Frontal cortex (tissue), 3 donors: ENCODE measurements at regions not wholly inside any gene's neighbourhood (a gene's known extent, or its start where the extent isn't known, plus 50 kb on each side); places are given as distances from the start of the nearest gene placed in this dataset.
A peak's percentile ranks its signal among the peaks of the same experiment; 100 is the strongest.

ENCODE experiments used
- DNase-seq, 2 donors: peaks; one replicate each; pipeline ENCODE4 v3.0.0; 2012; ENCODE audit warnings: low spot score in 2 of 2
- FAIRE-seq: peaks from 2 replicates; lab custom pipeline; 2012; peaks lifted over from hg19 to GRCh38; lab: Jason Lieb, UNC
- donor health status: control.
- donor health status: control.
- donor health status: control.

DNA sequence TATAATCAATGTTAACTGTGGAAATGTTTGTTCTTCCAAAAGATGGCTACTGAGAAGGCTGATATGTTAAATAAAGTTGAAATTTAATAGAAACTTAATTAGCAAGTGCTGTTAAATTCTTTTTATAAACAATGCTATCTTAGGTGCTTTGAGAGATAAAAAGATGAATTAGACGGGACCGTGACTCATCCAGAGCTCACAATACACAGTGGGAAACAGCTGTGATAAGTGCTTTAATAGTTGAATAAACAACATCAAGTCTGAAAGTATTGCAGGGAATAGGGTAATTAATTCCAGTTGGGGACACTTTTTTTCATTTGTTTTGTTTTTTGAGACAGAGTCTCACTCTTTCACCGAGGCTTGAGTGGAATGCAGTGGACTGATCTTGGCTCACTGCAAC, 85.5 kb upstream of the DTNA start:
- no peak for DNase-seq
- FAIRE-seq = no peak

DNA sequence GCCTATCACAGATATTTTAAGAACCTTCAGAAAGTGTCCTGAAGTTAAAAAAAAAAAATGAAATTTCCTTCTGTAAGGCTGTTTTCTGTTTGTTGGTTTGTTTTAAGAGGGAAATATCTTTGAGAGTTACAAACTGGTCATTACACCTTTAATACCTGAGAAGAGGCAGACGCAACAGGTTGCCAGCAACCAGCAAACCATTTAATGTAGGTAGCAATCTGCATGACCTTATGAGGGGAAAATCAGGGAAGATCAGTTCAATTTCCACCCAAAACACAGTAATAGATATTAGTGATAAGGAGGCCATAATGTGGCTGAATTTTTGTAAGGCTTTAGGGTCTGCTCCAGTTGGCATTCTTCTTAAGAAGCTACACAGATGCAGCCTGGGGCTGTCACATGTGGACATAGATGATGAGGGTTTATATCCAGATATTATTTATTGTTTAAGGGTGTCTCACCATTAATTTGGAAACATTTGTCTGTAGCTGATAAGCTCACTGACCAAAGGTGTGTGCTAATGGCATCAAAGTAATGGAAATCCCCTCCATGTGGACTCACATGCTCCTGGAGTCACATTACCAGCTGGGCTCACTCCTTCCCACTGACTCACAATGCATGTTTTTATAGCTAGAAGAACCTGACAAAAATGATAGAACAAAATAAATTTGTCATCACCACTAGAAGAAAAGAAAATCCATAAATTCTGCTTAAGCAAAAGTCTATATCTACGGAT, 83.5 kb upstream of the DTNA start:
- FAIRE-seq (no peak), DNase-seq (no peak)

DNA sequence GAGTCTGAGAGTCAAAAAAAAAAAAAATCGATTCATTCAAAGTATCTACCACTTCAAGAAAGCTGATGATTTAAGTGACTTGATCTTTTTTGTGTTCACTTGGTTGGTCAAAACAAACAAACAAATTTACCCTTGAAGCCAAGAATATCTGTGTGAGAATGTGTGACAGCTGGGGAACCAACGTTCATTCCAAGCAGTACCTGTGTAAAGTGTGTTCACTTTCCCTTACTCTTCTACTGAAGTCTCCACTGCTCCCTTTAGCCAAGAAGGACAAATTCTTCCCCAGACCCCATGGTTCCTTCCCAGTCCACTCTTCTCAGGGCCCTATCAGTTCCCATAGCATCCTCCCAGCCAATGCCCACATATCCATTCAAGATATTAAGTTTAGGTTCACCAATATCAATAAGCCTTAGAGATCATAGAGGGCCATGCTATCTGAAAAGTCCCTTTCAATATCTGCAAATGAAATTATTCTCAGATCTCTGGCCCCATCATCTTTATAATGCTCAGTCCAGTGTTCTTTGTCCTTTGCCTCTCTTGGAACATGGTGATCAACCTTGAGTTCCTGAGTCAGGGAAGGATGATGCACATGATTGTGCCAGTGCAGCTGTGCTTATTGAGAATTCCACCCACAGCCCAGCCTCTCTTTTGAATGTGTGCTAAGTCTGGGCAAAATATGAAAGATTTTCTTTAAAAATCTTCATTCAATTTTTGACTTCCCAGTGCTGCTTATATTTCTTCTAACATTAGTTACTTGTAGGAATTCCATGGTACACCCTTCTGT, 82.8 kb upstream of the DTNA start:
- DNase-seq = no peak

DNA sequence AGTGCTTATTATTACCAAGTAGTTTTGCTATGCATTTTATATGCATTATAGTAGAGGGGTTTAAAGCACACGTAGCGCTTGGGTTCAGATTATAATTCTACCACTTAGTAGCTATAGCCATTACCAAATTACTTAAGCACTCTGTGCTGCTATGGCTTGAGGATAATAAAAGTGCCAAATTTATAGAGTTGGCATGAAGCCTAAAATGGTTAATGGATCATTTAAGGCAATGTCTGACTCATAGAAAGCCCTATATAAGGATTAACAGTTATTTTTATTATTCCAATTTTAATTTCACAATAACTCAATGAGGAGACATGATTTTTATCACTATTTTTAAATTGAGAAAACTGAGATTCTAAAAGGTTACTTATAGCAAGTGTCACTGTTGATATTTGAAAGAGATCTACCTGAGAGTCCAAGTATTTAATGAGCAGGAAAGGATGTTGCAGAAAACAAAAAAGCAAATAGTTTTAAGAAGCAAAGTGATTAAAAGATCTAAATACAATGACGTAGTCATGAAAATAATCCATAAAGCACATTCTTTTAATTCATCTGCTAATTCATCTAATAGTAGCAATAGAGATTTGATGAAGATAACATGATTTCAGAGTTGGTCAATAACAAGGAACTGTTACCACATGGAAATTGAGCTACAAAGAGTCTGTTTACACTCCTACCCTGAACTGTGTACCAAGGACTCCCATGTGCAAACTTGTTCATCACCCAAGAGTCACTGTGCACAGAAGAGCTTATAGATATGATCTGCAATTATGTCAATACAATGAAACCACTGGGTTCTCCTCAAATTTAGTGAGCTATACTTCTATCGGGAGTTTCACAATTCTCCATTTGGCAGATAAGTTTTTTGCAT, 78.8 kb upstream of the DTNA start:
- DNase-seq (no peak), FAIRE-seq (no peak)

More for the DNA sequence above, 82.8 kb upstream of the DTNA start:
- FAIRE-seq = no peak

DNA sequence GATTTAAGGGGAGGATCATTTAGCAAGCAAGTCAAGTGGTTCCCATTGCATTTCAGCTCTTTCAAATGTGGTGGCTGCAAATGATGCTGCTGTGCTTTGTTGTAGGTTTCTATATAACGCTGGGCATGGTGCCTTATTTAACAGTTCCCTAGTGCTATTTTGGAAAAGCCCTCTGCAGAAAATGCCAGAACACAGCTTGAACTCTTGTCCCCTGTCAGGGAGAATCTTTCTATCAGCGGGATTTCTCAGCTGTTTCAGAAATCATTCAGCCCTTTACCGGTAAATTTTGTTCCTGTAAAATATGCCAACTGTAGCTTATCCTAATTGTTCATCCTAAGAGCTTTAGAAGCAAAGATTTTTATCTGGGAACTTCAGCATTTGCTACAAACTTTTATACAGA, 77.8 kb upstream of the DTNA start:
- FAIRE-seq (no peak), DNase-seq (no peak)

DNA sequence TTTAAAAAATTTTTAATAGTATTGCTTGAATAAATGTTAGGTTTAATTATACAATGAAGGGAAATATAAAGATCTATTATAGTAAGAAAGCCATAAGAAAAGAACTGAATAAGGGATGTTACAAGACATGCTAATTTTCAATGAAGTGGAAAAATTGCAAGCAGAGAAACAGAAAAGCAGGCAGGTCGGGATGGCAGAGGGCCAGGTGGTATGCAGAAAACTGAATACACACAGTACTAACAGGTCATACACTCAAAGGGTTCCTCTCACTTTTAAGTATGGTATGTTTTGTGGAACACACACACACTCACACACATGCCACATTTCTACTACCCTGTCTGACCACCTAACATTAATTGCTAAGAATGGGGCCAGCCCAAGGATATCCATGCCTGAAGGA, 76.7 kb upstream of the DTNA start:
- no peak for DNase-seq
- no peak for FAIRE-seq

DNA sequence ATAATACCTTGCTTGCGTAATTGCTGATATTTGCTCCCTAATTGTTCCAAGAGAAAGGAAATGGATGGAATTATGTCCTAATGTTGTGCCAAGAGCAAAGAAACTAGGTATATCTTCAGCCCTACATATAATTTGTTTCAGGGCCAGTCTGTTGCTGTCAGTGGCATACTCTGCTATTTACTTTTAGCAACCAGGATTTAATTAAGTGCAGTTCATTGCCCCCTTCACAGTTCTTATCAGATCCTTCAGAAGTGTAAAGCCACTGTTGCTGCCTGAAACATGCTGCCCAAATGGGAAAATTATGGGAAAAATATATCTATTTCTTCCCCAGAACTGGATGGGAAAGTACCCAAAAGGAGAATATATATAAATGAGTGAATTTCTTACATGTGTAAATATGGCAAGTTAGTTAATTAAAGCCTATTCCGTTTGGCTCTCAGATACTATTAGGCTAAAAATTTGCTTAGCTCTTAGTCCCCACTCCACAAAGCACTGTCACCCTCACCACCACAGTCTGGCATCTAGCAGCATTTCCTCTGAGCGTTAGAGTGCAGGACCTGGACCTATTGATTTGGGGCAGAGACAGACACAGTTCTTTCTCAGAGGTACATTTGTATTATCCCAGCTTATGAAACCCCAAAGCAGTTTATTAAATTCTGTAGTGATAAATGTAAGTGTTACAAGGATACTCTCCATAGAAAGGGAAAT, 72.8 kb upstream of the DTNA start:
- no peak for FAIRE-seq
- DNase-seq = no peak

DNA sequence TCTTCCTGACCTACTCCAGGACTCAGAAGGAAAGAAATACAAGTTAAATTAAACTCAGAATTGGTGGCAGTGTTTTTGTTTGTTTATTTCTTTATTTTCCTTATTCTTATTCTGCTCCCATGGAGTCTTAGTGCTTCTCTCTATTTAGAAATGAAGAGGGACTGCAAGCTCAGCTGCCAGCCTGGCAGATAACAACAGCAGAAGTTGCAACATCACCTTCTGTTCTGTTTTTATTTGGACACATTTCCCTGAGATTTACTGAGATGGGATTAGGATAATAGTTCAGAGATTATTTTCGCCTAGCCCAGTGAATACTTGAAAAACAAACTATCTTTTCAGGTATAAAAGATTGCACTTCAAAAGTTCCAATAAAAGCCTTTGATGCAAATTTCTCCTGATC, 70.4 kb upstream of the DTNA start:
- DNase-seq = no peak
- no peak for FAIRE-seq

DNA sequence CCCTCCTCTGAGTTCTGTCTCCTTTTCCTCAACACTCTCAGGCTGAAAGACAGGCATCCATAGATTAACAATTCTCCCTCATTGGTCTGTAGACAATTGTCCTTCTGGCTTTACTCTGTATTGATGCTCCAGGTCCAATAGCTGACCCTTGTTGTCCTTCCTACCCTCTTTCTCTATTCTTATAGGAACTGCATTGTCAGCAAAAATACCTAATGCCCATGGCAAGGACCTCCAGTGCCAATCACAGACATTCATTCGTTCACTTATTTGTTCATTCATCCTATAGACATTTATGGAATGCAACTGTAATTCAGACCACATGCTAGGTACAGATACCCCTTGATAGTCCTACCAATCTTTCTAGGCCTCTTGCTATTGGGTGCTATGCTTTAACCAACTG, 69.8 kb upstream of the DTNA start:
- FAIRE-seq (no peak), DNase-seq (no peak)

DNA sequence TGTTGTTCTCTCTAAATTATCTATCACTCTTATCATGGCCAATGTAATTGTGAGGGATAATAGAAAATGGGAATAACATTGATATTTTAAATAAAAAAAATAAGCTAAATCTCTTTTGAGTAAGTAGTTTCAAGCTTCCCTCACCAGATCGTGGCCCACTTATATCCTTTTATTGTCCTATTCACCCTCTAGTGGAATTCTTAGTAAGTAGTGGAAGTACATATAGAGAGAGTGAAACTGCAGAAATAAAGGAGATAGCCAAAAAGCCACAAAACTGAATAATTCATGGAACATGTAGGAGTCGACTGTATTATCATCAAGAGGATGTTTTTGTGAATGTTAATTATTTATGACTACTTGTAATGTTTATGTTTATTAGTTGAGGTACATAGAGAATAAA, 66.1 kb upstream of the DTNA start:
- peak; percentile 19 for FAIRE-seq
- no peak for DNase-seq

DNA sequence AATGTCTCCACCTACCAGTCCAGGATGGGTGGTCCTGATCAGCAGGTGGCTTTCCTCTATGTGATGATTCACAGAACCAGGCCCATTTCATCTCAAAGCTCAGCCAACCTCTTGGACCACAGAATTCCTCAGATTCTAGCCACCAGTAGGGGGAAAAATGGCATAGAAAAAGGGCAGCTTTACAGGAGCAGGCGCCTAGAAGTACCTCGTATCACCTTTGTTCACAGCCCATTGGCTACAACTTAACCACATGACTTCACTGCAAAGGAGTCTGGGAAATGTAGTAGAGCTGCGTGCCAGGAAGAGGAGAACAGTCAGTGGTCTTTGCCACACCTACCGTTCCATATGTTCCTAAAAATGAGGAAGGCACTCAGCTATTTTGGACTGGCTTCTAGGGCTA, 62.8 kb upstream of the DTNA start:
- FAIRE-seq (no peak), DNase-seq (no peak)

DNA sequence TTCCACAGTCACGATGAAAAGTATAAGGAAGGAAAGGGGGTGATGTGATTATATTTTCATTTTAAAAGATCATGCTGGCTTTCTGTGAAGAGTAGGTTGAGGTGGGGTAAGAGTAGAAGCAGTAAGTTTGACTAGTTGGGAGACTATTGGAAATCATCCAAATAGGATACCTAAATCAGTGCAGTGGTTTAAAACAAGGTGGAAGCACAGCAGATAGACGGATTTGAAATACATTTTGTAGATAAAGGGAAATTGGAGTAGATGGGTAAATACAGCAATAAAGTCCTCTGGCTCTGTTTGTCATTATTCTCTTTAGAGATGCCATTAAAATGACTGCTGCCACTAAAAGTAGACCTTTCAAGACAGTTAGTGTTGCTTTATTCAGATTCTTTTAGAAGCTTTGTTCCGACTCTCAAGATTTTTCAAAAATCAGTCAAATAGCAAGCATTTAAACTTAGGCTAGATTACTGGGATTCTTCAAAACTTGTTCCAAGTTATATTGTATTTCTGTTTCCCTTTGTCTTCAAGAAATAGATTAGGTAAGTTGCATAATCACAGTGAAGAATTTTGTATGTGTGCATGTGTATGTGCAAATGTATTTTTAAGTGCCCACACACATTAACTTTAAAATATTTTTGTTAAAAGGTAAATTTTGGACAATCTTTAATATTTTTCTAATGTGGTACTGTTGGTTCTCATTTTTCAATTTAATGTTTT, 61.7 kb upstream of the DTNA start:
- FAIRE-seq = no peak

DNA sequence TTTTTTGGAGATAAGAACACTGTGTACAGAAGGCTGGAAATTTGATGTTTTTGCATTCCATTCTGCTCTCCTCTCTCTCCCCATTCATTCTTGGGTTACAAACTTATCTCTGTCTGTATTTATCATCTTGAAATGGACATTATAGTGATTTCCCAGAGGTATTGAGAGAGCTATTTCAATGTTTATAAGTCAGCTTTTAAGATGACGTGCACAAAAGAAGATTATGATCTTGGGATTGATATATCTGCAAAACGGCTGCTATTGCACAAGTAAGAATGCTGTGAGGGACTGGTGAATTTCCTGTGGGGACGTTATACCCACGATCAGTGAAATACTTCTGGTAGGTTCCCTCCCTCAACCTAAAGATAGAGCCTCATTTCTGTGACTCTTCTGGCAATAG, 61.0 kb upstream of the DTNA start:
- FAIRE-seq (no peak), DNase-seq (no peak)

More for the DNA sequence above, 61.7 kb upstream of the DTNA start:
- no peak for DNase-seq

DNA sequence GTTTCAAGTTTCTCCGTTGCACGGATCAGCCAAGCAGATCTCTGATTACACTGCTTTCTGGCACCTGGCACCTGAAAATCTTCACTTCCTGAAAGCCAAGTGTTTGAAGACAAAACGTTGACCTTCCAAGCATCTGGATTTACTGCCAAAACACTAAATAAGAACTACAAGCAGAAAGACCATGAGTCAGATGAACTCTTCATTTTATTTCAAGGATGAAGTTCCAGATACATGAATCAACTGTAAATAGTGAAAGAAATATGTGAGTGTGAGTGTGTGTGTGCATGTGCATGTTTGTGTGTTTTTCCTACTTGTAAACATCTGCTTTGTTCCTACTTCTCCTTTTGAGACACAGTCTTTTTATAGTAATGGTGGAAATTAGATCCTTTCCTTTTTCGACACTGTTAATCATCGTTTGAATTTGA, 60.0 kb upstream of the DTNA start:
- no peak for DNase-seq
- no peak for FAIRE-seq

DNA sequence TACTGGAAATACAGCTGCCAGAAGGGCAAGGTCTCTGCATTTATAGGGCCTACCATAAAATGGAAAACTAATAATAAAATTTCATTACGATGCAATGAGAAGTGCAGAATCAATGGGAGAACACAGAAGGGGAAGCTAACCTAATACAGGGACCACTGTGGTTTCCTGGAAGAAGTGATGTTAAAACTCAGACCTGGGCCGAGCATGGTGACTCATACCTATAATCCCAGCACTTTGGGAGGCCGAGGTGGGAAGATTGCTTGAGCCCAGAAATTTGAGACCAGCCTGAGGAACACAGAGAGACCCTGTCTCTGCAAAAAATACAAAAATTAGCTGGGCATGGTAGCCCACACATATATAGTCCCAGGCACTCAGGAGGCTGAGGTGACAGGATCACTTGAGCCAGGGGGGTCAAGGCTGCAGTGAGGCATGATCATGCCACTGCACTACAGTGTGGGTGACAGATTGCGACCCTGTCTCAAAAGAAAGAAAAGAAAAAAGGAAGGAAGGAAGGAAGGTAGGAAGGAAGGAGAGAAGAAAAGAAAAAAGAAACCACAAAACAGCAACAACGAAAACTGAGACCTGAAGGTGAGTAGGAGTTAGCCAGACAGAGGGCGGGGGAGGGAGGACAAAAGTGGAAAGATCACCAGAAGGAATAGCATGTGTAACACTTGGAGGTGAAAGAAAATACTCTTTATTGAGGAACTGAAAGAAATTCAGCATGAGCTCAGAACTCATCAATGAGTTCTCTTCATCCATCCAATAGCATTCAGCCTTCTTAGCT, 58.3 kb upstream of the DTNA start:
- FAIRE-seq (no peak), DNase-seq (no peak)

DNA sequence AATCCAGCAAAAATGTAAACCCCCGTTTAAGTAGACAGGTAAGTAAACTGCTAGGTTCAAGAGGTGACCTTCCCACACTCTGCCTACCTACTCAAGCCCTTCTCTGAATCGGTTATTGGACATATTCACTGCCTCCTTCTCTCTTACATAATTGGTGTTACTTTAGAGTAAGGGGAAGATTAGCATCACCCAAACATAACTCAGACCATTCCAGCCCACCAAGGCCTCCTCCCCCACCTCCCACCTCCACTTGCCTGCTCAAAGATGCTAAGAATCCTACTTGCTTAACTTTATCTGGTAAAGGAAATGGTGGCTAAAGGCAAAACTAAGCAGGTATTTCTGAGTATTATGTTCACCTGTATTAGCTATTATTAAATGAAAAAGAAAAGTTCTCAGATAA, 55.0 kb upstream of the DTNA start:
- no peak for DNase-seq
- no peak for FAIRE-seq

DNA sequence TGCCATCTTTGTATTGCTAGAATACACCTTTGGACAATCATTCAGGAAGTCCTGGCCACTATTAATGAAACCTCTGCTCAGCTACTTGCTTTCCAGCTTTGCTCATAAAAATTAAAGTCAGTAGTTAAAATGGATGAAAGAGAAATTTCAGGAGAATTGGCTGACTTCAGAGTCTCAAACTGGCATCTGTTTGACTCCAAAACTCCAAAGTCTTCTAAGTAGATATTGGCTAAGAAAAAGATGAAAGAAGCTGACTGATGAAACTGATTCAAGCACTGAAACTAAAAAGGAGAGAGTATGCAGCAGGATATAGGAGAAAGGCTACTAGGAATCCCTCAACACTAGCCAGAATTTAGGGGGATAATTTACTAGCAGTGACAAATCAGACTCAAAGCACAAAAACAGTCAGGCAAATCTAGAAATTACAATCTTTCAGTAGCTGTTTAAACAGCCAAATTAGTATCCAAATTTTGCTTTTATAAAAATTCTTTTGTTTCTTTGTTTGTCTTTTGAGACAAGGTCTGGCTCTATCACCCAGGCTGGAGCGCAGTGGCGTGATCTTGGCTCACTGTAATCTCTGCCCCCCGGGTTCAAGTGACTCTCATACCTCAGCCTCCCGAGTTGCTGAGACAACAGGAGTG, 52.1 kb upstream of the DTNA start:
- DNase-seq = no peak
- no peak for FAIRE-seq
